ENCODE measurements at regions not wholly inside any gene's neighbourhood (a gene's known extent, or its start where the extent isn't known, plus 50 kb on each side); places are given as distances from the start of the nearest gene placed in this dataset.

- no peak for ATAC-seq (ENCODE audit: low FRiP score)
These were observed 225.8 kb upstream of the NCAM1 start for GRCh38 chr11:112735470-112735869.

DNA sequence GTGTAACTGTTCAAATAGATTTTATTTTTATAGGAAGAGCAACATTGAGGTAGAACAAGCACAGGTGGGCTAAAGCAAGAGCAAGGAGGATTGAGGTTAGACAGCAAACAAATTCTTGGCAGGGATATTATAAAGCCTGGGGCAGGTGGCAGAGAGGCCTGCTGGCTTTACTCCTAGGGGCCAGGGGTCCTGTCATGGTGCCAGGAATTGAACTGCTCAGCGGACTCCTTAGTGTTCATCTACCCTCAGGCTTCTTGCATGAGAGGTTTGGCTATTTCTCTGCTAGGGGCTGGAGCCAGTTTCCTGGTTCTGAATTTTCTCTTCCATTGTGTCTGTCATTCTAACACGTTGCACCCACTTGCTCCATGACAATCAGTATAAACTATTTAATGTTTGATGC lies 217.2 kb upstream of the NCAM1 start:
- TF ChIP-seq, protein P1, sequence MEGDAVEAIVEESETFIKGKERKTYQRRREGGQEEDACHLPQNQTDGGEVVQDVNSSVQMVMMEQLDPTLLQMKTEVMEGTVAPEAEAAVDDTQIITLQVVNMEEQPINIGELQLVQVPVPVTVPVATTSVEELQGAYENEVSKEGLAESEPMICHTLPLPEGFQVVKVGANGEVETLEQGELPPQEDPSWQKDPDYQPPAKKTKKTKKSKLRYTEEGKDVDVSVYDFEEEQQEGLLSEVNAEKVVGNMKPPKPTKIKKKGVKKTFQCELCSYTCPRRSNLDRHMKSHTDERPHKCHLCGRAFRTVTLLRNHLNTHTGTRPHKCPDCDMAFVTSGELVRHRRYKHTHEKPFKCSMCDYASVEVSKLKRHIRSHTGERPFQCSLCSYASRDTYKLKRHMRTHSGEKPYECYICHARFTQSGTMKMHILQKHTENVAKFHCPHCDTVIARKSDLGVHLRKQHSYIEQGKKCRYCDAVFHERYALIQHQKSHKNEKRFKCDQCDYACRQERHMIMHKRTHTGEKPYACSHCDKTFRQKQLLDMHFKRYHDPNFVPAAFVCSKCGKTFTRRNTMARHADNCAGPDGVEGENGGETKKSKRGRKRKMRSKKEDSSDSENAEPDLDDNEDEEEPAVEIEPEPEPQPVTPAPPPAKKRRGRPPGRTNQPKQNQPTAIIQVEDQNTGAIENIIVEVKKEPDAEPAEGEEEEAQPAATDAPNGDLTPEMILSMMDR (IDR thresholded peaks at IDR 0.05) = no peak
- ATAC-seq (ENCODE audit: low FRiP score) = no peak
- no peak for DNase-seq (ENCODE audit: low spot score)

More at GRCh38 chr11:112735470-112735869, 225.8 kb upstream of the NCAM1 start:
- TF ChIP-seq, protein P1 (IDR thresholded peaks at IDR 0.05) = no peak
- no peak for DNase-seq (ENCODE audit: low spot score)

DNA sequence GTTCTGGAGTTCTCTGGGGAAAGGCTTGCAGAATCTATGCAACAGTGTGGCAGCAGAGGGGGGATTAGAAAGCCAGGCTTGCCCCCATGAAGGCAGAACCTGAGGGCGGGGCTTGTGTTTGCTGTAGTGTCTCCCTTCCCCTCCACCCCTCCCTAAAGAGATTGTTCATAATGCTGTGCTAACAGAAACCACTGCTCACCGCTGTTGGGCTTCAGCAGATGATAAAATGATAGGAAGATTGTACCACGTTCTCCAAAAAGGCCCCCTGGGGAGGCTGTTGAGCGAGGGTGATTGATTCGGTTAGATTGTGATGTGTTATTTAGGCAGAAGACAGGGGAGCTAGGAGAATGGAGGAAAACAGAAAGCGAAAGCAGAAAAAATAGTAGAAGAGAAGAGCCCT lies 215.2 kb upstream of the NCAM1 start:
- TF ChIP-seq, protein P1 (IDR thresholded peaks at IDR 0.05) = no peak
- DNase-seq (ENCODE audit: low spot score) = no peak
- no peak for ATAC-seq (ENCODE audit: low FRiP score)

DNA sequence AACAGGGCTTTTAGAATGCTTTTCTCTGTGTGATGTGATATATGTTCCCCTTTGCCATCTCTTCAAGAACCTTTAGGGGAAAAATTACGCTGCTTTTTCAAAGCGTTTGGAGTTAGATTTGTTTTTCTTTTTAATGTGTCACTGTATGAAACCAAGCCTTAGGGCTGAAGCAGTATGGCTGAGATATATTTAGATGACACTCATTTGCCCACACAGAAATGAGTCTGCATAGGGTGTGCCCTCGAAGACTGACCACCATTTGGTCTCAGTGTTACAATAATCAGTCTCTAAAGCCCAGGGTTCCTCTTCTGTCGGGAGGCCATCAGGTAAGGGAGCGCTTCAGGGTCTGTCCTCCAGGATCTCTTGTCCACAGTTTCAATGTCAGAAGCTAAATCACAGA lies 213.0 kb upstream of the NCAM1 start:
- no peak for DNase-seq (ENCODE audit: low spot score)
- TF ChIP-seq, protein P1 (IDR thresholded peaks at IDR 0.05) = no peak
- ATAC-seq (ENCODE audit: low FRiP score) = no peak

GRCh38 chr11:112748713-112749543 lies 212.3 kb upstream of the NCAM1 start:
- TF ChIP-seq, protein P1 (IDR thresholded peaks at IDR 0.05) = no peak

GRCh38 chr11:112751329-112751728 lies 209.9 kb upstream of the NCAM1 start:
- ATAC-seq (ENCODE audit: low FRiP score) = no peak
- no peak for DNase-seq (ENCODE audit: low spot score)
- TF ChIP-seq, protein P1 (IDR thresholded peaks at IDR 0.05) = no peak

More at GRCh38 chr11:112748713-112749543, 212.3 kb upstream of the NCAM1 start:
- ATAC-seq (ENCODE audit: low FRiP score) = no peak
- DNase-seq (ENCODE audit: low spot score) = no peak

GRCh38 chr11:112751772-112752171 lies 209.4 kb upstream of the NCAM1 start:
- TF ChIP-seq, protein P1 (IDR thresholded peaks at IDR 0.05) = no peak
- ATAC-seq (ENCODE audit: low FRiP score) (no peak), DNase-seq (ENCODE audit: low spot score) (no peak)

Data from omental fat pad (tissue), 3 donors.